GM18517 (cell line): ENCODE measurements at regions not wholly inside any gene's neighbourhood (a gene's known extent, or its start where the extent isn't known, plus 50 kb on each side); places are given as distances from the start of the nearest gene placed in this dataset.

Source experiments
- ATAC-seq: cut with Tn5 transposase; IDR thresholded peaks from one replicate; pipeline ENCODE4 v1.9.1; 2021; ENCODE audit warnings: mild to moderate bottlenecking, moderate library complexity; ENCODE audit not compliant: unreplicated experiment

DNA sequence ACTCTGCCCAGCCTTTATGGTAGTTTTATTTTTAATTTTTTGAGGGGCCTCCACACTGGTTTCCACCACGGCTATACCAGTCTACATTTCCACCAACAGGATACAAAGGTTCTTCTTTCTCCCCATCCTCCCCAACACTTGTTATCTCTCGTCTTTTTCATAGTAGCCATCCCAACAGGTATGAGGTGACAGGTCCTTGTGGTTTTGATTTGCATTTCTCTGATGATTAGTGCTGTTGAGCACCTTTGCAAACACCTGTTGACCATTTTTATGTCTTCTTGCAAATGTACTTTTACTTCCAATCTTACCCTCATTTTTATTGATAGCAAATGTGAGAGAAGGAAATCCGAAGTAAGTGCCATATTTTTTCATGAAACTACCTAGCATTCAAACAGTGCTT lies 195.4 kb upstream of the PREP start:
- no peak for ATAC-seq

DNA sequence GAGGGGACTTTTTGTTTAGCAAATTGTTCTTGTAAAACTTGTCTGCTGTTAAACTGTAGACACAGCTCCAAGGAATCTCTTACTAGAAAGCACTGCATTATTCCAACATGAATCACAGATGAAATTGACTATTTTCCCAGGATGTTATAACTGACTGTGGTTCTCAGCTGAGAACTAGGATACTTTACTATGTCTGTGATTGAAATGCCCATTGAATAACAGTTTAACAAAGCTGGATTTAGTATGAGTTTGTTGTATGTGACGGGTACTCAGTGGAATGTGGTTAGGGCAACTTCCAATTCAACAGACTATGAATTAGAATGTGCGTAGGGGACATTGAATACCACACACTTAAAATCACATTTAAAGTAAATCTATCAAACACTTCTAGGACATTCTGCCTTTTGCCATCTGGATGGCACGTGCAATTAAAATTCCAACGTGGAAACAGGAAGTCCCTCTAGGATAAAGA lies 193.4 kb upstream of the PREP start:
- ATAC-seq = no peak

DNA sequence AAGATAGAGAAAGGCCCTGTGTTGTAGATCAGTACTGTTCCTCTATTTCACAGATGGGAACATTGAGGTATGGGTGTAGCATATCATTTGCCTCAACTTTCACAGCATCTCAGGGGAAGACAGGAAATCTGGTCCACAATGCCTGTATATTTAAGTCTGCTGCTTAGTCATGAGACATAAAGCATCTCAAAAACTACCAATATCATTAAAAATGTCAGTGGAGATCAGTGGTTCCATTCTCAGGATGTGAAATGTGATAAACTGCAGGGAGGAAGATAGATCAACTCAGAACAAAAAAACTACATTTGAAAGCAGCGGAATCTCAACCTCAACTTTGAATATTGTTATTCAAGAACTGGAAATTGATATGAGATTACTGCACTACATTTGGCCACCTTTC lies 192.9 kb upstream of the PREP start:
- ATAC-seq = no peak

DNA sequence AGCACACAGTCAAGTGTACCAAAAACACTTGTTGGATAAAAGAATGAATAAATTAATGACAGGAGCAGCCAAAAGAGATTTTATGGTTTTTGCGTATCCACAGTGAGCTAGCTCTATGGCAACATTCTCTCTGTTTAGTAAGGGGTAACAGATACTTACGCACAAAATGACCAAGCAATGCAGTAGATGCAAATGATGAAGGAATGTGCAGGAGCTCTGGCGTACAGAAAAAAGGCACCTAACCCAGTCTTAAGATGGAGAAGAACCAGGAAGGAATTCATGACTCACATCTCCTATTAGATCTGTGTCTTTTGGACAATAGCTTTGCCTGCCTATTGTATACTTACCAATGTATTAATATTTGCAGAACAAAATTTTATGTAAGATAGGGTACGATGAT lies 191.9 kb upstream of the PREP start:
- no peak for ATAC-seq

DNA sequence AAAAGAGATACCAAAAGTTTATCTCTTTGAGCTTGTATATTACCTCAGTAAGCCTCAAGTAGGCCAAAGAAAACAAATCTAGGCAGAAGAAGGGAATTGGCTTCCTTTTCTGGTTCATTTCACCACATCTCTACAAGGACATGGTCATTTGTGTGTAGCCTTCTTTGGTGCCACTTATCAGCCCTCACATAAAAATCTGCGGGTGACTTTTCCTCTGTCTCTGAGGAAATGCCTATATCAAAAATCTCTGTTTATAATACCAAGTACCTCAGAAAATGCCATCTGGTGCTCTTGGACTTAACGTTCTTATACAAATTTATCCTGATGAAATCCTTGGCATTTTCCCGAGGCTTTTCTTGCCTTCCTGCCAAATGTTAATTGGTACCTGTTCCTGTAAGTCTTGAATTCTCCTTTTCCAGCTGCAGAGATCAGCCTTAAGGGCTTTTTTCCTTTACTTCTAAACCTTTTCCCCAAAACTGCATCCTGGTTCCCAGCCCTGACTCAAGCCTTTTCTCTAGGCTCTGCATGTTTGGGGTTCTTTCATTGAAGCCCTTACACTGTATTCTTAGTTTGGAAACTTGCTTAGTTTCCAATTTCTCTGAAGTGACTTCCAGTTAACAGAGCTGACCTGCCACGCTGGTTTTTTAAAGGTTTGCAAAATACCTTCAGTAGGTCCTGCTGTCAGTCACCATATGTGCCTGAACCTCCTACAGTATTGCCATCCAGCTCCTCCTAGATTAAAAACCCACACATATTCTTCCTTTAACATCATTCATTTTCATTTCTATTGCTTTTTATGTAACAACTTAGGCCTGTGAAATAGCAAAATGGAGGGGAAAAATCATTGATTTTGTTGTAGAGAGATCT lies 191.2 kb upstream of the PREP start:
- ATAC-seq = no peak

DNA sequence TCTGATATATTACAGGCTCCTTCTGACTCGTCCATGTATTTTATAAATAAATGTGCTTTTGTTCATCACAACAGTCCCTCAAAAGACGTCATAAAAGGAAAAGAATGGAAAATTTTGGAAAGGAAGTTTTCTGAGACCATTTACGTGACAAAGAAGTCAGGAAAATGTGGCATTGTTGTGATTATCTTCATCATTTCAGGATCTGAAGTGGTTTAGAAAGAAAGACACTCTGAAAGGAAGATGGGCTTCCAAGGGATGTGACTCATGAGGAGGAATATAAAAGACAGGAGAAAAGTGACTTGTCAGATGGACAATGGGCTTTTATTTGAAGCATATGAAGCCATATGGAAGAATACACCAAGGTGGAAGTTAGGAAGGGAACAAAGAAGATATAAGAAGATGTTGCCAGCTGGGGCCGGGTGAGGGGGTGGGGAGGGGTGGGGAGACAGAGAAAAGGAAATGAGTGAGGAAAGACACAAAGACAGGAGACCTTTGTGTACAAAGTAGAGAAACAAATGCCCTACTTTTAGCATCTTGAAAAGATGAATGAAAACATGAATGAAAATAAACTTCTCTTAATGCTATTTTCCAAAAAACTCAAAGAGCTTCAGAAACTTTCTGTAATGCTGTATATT lies 190.3 kb upstream of the PREP start:
- no peak for ATAC-seq

DNA sequence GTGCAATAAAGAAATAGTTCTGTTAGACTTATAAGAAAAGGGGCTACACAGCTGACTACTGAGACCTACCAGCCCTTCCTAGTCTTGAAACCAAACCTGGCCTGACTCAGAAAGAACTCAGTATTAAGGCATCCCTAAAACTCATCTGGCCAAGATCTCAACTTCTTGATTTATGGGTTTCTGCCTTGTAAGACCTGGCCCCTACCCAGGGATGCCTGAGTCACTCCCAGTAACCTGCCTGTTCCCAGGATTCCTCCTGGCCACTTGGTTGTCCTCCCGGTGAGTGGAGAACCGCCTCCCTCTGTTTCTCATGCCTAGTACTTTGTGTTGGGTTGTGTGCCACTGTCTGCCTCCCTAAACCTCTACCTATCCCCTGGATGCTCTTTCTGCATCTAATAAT lies 189.4 kb upstream of the PREP start:
- no peak for ATAC-seq

DNA sequence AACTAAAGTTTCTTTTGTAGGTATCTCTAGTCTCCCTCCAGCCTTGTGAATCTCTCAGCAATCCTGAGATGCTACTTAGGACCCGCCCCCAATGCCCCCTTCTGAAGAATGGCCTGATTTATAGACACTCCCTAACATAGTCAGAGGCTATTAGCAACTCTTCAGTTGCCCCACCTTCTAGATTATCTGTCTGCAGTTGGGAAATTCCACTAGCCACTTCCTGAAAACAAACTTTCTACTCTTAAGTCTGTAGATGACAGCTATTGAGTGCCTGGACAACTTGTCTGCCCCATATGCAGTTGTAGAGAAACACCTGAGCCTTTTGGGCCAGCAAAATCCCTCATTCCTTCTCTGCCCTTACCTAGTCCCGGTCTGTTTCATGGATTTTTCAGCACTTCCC lies 188.2 kb upstream of the PREP start:
- peak; percentile 97 for ATAC-seq

DNA sequence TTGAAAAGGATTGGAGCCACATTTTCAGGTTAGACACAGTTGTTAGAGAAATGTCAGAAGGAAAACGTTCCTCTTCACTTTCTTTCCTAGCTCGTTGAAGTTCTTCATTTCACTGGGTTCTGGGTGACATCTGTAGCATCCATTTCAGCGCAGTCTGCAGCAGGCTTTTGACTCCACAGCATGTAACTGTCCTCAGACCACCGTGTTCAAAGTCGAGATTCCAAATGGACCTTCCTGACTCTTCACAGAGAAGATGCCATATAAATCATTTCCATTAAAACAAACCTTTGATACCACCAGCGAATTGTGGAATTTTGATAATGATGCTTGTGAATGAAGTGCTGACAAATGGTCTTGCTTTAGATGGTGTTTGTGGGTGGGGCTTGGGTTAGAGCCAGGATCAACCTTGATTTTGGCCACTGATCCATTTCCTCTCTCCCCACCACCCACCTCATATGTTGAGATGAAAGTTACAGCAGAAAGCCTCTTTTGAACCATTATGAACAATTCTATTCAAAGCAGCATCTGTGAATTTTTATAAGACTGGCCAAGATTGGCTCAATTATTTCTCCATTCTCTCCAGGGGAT lies 185.3 kb upstream of the PREP start:
- ATAC-seq = no peak

DNA sequence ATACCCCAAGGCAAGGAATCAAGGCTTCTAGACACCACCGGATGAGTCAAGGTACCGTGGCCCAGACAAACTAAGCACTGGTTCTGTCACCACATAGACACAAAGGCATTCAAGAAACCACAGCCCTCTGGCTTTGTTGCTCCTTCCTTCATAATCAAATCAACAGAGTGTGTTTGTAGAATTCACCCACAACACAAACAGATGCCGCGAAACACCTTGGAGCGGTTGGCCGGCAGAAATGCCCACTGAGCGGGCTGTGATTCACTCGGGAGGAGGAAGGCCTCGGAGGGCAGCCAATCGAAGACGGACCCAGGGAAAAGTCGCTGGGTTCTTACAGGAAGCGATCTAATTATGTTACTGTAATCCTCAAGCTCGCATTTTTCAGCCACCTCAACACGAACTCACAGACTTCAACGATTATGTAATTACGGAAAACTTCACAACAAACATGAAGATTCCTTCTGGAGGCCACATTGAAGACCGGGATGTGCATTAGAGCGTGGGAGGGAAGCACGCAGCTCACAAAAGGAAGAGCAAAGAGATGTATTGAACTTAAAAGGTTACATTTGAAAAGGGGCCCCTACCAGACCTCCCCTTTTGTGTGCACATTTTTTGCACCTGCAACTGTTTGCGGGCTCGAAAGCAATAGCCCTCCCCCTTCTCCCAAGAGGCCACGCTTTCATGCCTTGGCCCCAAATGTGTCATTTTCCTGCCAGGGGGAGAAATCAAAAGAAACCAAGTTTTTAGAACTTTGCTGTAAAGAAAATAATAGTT lies 184.7 kb upstream of the PREP start:
- no peak for ATAC-seq

DNA sequence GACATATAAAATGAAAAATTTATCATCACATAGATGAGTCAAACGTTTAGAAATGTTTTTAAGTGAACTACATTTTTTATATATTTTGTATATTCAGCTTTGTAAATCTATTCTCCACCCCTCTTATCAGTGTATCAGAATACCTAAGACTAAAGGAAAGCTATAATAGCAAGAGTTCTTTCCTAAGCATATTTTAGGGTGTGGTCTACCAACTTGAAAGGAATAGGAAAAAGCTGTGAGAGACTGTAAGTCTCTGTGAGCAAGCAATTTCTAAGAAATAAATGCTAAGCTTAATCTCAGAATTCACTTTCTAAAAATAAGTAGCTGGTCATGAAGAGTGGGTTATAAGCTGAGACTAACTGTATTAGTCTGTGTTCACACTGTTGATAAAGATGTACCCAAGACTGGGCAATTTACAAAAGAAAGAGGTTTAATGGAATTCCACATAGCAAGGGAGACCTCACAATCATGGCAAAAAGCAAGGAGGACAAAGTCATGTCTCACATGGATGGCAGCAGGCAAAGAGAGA lies 175.4 kb upstream of the PREP start:
- no peak for ATAC-seq

DNA sequence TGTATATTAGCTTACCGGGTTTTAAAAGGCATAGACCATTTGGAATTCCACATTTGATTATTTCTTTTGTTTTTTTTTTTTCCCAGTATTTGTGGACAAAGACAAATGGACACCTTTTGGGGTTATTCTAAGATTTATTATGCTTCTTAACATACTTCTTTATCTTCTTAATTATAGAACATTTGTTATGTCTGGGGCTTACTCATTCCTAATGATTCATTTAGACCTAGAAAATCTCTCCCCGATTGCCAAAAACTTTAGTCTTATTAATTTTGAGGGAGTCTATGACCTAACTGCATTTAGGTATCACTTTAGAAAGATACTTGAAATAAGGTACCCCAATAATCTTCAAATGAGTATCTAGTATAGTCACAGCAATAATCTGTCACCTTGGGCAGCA lies 170.7 kb upstream of the PREP start:
- no peak for ATAC-seq

DNA sequence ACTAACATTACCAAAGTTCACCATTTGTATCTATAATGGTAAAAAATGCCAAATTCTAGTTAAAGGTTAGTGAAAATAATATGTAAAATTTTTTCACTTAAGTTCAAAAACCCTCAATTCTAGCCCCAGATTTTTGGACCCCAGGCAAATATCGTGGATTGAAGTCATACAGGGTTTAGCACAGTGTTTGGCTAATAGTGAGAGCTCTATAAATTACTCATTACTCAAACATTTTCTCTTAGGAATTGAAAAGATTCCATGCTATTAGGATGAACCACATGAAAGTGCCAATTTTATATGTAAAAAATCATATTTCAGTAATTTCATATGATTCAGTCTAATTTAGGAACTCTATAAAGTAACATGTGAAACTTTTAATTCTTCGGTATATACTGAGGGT lies 170.3 kb upstream of the PREP start:
- no peak for ATAC-seq

DNA sequence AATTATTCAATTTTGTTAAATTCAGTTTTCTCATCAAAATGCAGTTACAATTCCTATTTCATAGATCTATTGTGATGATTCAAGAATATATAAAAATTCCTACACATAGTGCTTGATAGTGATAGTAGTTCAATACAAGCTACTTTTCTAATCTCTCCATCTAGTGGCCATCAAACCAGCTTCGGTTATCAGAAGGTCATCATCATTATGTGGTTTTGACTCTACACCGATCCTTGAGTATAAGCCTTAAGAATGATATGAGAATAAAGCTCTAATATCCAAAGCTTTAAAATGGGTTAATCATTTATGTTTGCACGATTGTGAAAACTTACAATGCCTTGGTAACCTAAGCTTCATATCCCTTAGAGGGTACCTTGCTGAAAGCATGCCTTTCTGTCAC lies 167.5 kb upstream of the PREP start:
- no peak for ATAC-seq

DNA sequence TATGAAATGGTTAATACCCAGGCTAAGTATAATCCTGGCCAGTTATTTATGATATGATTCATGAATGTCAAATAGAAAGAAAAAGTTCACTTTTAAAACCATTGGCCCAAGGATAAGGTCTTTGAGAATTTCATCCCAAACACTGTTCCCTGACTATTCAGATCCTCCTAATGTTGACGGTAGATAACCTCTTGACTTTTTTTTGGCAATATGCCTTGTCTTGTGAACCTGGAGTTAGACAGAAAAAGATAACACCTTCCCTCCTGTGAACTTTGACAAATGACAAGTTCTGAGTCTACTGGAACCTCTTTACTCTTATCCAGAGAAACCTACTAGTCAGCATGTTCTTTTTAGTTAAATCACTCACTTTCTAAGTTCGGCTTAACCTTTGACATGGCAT lies 166.8 kb upstream of the PREP start:
- no peak for ATAC-seq

DNA sequence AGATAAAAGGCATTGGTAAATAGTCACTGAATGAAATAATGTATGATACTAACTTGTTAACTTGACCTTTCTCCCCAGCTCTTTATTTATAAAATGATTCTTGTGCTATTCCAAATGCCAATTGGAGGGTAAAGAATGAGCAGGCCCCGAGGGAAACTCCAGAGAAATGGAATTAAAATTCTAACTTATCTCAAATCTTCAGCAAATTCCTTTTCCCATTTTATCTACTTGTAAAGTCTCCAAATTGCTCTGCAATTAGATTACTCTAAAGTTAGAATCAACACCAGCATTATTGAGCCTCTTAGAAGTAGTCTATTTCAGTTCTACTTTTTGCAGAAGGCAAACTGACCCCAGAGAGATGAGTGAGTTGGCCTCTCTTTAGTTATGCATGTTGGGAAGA lies 165.9 kb upstream of the PREP start:
- ATAC-seq = no peak

DNA sequence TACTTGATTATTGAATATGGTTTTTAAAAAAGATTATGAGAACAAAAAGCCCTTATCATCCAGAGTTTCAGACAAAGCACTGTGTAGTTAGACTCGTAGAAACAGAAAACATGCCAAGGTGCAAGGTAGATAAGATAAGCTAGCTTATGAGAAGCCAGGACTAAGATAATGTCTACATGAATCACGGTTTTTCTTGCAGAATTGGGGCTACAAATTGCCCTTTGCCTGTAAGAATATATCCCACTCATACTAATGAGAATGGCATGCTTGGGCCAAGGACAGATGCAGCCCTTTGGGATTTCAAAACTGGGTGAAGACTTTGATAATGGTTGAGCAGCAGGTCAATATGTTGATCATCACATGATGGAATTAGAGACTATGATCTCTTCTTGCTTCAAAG lies 165.3 kb upstream of the PREP start:
- ATAC-seq = no peak

DNA sequence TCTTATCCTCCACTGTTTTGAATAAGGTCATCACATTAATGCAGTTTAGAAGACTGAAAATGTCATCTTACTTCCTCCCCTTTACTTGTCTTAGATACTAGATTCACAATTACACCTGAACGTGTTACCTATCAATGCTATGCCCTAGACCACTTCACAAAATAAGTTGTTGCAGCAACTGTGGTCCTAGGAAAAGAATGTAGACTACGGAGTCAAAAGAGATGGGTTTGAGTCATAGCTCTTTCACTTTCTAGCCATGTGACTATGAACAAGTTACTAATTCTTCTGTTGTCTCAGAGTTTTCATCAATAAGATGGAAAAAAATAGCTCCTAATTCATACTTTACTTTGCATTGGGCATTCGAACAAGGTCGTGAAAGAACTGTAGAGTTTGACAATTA lies 164.3 kb upstream of the PREP start:
- ATAC-seq = no peak

DNA sequence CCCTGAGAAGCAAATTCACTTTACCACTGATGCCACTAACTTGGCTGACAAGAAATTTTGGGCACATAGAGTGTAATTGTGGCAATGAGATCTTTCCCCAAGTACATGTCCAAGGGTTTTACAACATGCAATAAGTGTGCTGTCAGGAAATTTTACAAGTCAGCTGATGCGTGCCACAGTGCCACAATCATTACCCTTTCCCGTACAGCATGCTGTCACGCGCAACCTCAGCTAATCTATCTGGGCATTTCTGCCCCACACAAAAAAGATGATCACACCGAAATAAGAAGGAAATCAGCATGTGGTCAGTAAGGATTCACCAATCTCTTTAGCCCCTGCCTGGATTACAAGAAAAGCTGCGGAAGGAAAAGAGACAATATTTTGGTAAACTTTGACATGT lies 163.6 kb upstream of the PREP start:
- no peak for ATAC-seq

DNA sequence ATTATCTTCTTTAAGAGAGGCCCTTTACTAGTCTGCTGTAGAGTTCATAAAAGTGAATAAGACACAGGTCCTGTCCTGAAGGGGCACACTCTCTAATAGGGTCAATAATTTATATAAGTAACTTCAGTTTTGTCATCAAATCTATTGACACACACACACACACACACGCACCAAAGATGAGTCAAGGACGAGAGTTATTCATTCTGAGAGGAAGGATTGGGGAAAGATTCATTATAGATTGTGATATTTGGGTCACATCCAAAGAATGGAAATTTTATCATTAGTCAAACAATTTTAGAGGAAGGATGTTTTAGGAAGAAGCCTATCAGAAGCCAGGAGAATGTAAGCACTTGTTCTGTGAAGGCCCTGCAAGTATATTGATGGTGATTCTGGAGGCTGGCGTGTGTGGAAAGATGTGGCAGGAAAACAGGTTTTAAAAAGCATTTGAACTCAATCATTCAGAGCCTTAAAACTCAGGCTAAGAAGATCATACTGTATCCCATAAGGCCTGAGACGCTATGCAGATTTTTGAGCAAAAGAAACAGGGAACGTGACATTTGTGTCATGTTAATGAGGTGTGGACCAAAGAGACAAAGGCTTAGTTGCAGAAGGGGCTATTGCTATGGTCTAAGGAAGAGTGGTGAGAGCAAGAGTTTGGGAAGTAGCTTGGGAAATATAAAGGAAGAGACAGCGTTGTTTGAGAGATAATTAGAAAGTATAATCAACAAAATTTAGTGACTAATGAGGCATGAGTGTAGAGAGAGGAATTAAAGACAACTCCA lies 161.4 kb upstream of the PREP start:
- ATAC-seq = no peak
